Ovary (tissue), 7 donors: ENCODE measurements at regions not wholly inside any gene's neighbourhood (a gene's known extent, or its start where the extent isn't known, plus 50 kb on each side); places are given as distances from the start of the nearest gene placed in this dataset.

ENCODE experiments used
- DNase-seq, 5 donors: peaks; one replicate each; pipeline ENCODE4 v3.0.0-alpha.2; 2019 to 2020
- H3K27ac ChIP-seq, 2 donors: fragments of 200-600 bp; one replicate each; pipeline versions ENCODE4 v1.5.1 to v1.8.0; 2019 to 2022
- H3K27me3 ChIP-seq: fragments of 200-600 bp; one replicate; pipeline ENCODE4 v1.8.0; 2022
- H3K36me3 ChIP-seq: fragments of 200-600 bp; sonication (generic); one replicate; pipeline ENCODE4 v1.5.1; 2019
- H3K4me1 ChIP-seq: one replicate; pipeline ENCODE4 v1.8.1; 2013; ENCODE audit warnings: mild to moderate bottlenecking, moderate library complexity; ENCODE audit not compliant: insufficient read depth
- H3K4me3 ChIP-seq: fragments of 200-600 bp; sonication (generic); one replicate; pipeline ENCODE4 v1.5.1; 2017
- H3K9me3 ChIP-seq, 2 donors: fragments of 200-600 bp in 1 of 2; sonication (generic) in 1 of 2; one replicate each; pipeline versions ENCODE4 v1.5.1 to v1.8.1; 2013 to 2019; ENCODE audit warnings: mild to moderate bottlenecking in 1 of 2, moderate library complexity in 1 of 2
- CTCF ChIP-seq, 3 donors: fragments of 450-650 bp in 2 of 3; fragments of 200-600 bp in 1 of 3; IDR thresholded peaks; one replicate each; pipeline versions ENCODE4 v1.5.1 to v1.8.0; 2016 to 2022; ENCODE audit warnings: antibody characterized with exemption in 3 of 3, mild to moderate bottlenecking in 1 of 3
- EP300 ChIP-seq: sonication (generic); formaldehyde crosslinking; IDR thresholded peaks from one replicate; pipeline ENCODE4 v1.6.1; 2017; ENCODE audit warnings: antibody characterized with exemption
- POLR2A ChIP-seq: fragments of 450-650 bp; IDR thresholded peaks from one replicate; pipeline ENCODE4 v1.6.1; 2017; ENCODE audit warnings: antibody characterized with exemption, mild to moderate bottlenecking, moderate library complexity
- WGBS, 3 donors: extraction: QIAGEN DNeasy Blood & Tissue Kit in 1 of 3; methylation state at CpG; one replicate each; pipeline versions ENCODE4 v1.1.5 to v1.1.7; 2013 to 2017; 5-methylcytosine and 5-hydroxymethylcytosine counted together
- intact Hi-C, 4 donors: fragments of 100-400 bp; cut with DNase I; formaldehyde crosslinking; loops; one replicate each; pipeline versions ENCODE4 v1.11.0 to v1.15.1; 2022 to 2023
- donor health status: DM: no; HTN: no; CAD: no; lungs with moderate emphysema.
- donor health status: DM: no; HTN: no; CAD: no.
- donor health status: Bipolar disorder and iron deficiency.
- donor health status: DM: no; HTN: no; CAD: no.
- donor health status: DM: yes; HTN: yes; CAD: no.

- no peaks in the 10 kb centered on the region for H3K4me1 ChIP-seq
- no peaks in the 10 kb centered on the region for H3K9me3 ChIP-seq
- WGBS, 3 donors = 66 to 79% (median 70%) methylated on average over 15 of the region's 15 CpGs
- DNase-seq = no peak
- H3K27ac ChIP-seq = no peak overlapping the region
- H3K36me3 ChIP-seq = no peaks in the 10 kb centered on the region
- no peak overlapping the region for H3K4me3 ChIP-seq
- no peak for TF ChIP-seq POLR2A
- no peak for TF ChIP-seq EP300
- no peak for TF ChIP-seq CTCF (IDR thresholded peaks at IDR 0.05)
- intact Hi-C loops = no loop called here
- H3K27me3 ChIP-seq = no peaks in the 10 kb centered on the region
These were observed 1104.3 kb downstream of the BCL11B start for GRCh38 chr14:98167705-98168104.

GRCh38 chr14:98168211-98168985 is 1103.6 kb downstream of the BCL11B start:
- Histone ChIP-seq H3K9me3 (no peaks in the 10 kb centered on the region), H3K27me3 (no peaks in the 10 kb centered on the region), H3K4me3 (no peak overlapping the region), H3K36me3 (no peaks in the 10 kb centered on the region), H3K4me1 (no peaks in the 10 kb centered on the region), H3K27ac (no peak overlapping the region)
- intact Hi-C loops = no loop called here
- TF ChIP-seq CTCF (IDR thresholded peaks at IDR 0.05) (no peak), POLR2A (no peak), EP300 (no peak)
- DNase-seq = no peak
- 78 to 81% (median 79%) methylated on average over 5 of the region's 5 CpGs for WGBS, 3 donors

- no peaks in the 10 kb centered on the region for H3K4me1 ChIP-seq
- H3K27ac ChIP-seq = no peak overlapping the region
- DNase-seq = no peak
- no peaks in the 10 kb centered on the region for H3K9me3 ChIP-seq
- H3K36me3 ChIP-seq = no peaks in the 10 kb centered on the region
- intact Hi-C loops = no loop called here
- no peaks in the 10 kb centered on the region for H3K27me3 ChIP-seq
- TF ChIP-seq POLR2A = no peak
- TF ChIP-seq CTCF (IDR thresholded peaks at IDR 0.05) = no peak
- TF ChIP-seq EP300 = no peak
- H3K4me3 ChIP-seq = no peak overlapping the region
These were observed 1102.8 kb downstream of the BCL11B start for GRCh38 chr14:98169170-98169587.

- H3K4me3 ChIP-seq = no peak overlapping the region
- TF ChIP-seq EP300 (no peak), POLR2A (no peak)
- no peak overlapping the region for H3K27ac ChIP-seq
- H3K36me3 ChIP-seq = no peaks in the 10 kb centered on the region
- 22 to 49% (median 32%) methylated on average over 5 of the region's 5 CpGs for WGBS, 3 donors
- H3K9me3 ChIP-seq = no peaks in the 10 kb centered on the region
- DNase-seq = no peak
- no peaks in the 10 kb centered on the region for H3K27me3 ChIP-seq
- intact Hi-C loops = no loop called here
- no peaks in the 10 kb centered on the region for H3K4me1 ChIP-seq
These were observed 1101.4 kb downstream of the BCL11B start for GRCh38 chr14:98170575-98170974.

- Histone ChIP-seq H3K27ac (no peak overlapping the region), H3K27me3 (no peaks in the 10 kb centered on the region), H3K36me3 (no peaks in the 10 kb centered on the region), H3K4me1 (no peaks in the 10 kb centered on the region), H3K9me3 (no peaks in the 10 kb centered on the region), H3K4me3 (no peak overlapping the region)
- no peak for DNase-seq
- no peak for TF ChIP-seq CTCF (IDR thresholded peaks at IDR 0.05)
- no peak for TF ChIP-seq POLR2A
- no peak for TF ChIP-seq EP300
- intact Hi-C loops = no loop called here
- WGBS, 3 donors = 83 to 89% (median 84%) methylated on average over 3 of the region's 3 CpGs
These were observed 1100.3 kb downstream of the BCL11B start for GRCh38 chr14:98171654-98172053.
